Uterus (tissue), 2 donors: ENCODE measurements at regions not wholly inside any gene's neighbourhood (a gene's known extent, or its start where the extent isn't known, plus 50 kb on each side); places are given as distances from the start of the nearest gene placed in this dataset.

ENCODE experiments used
- POLR2A ChIP-seq, 2 donors: fragments of 450-650 bp; IDR thresholded peaks; one replicate each; pipeline ENCODE4 v1.6.1; 2016; ENCODE audit warnings: antibody characterized with exemption in 2 of 2, mild to moderate bottlenecking in 1 of 2, moderate library complexity in 1 of 2
- TF ChIP-seq, protein P1 (sequence below), 4 experiments: fragments of 200-600 bp in 2 of 4; fragments of 450-650 bp in 2 of 4; sonication (generic) in 2 of 4; IDR thresholded peaks; one replicate each; pipeline ENCODE4 v1.5.1; 2016 to 2019; ENCODE audit warnings: antibody characterized with exemption in 4 of 4, mild to moderate bottlenecking in 2 of 4, moderate library complexity in 1 of 4

DNA sequence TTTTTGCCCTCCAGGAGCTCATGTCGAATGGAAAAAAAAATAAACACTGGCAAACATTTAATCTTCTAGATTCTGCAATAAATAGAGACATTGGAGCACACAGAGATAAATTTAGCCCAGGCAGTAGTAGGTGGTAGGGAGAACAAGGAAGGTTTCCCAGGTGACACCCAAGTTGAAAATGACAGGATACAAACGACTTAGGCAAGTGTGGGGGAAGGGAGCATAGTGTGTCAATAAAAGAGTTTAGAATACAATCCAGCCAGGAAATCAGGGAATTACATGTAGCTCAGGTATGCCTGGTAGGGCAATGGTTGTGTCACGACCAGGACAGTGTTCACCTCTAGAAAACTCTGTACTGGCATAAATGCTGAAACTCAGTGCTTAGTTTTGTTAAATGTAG is 364.6 kb upstream of the AGTR1 start:
- TF ChIP-seq, protein P1, sequence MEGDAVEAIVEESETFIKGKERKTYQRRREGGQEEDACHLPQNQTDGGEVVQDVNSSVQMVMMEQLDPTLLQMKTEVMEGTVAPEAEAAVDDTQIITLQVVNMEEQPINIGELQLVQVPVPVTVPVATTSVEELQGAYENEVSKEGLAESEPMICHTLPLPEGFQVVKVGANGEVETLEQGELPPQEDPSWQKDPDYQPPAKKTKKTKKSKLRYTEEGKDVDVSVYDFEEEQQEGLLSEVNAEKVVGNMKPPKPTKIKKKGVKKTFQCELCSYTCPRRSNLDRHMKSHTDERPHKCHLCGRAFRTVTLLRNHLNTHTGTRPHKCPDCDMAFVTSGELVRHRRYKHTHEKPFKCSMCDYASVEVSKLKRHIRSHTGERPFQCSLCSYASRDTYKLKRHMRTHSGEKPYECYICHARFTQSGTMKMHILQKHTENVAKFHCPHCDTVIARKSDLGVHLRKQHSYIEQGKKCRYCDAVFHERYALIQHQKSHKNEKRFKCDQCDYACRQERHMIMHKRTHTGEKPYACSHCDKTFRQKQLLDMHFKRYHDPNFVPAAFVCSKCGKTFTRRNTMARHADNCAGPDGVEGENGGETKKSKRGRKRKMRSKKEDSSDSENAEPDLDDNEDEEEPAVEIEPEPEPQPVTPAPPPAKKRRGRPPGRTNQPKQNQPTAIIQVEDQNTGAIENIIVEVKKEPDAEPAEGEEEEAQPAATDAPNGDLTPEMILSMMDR (IDR thresholded peaks at IDR 0.05): no peak
- TF ChIP-seq POLR2A (IDR thresholded peaks at IDR 0.05): no peak
